ENCODE measurements at regions not wholly inside any gene's neighbourhood (a gene's known extent, or its start where the extent isn't known, plus 50 kb on each side); places are given as distances from the start of the nearest gene placed in this dataset.

GRCh38 chr15:88316586-88316985 is 60.0 kb upstream of the NTRK3 start:
- Histone ChIP-seq H4K20me1 (replicated peaks; ENCODE audit: insufficient read depth) (no peaks in the 10 kb centered on the region), H2AFZ (no peak overlapping the region), H3K4me2 (no peak overlapping the region), H3K36me3 (ENCODE audit: insufficient read depth) (no peaks in the 10 kb centered on the region), H3K79me2 (replicated peaks; ENCODE audit: insufficient read depth) (no peaks in the 10 kb centered on the region), H3K27ac (ENCODE audit: low read depth) (no peak overlapping the region), H3K4me3 (no peak overlapping the region), H3K4me1 (ENCODE audit: insufficient read depth) (no peaks in the 10 kb centered on the region), H3K27me3 (ENCODE audit: insufficient read depth) (no peaks in the 10 kb centered on the region), H3F3A (replicated peaks; ENCODE audit: low read depth) (no peaks in the 10 kb centered on the region), H3K9me2 (ENCODE audit: insufficient read depth) (no peaks in the 10 kb centered on the region)
- Mint-ChIP-seq H3K4me3 (no peak overlapping the region), H3K9me3 (peaks cover 12% of the 10 kb centered on the region; the same call in 2 of the 3 replicates), H3K4me1 (0 out of 3 replicates have a peak, but pooled peaks cover 2% of the 10 kb centered on the region), H3K36me3 (ENCODE audit: low read depth) (peaks cover 3% of the 10 kb centered on the region; the same call in 2 of the 3 replicates), H3K27me3 (ENCODE audit: insufficient read depth, low read depth, poor library complexity) (peaks cover 2% of the 10 kb centered on the region), H3K27ac (no peak overlapping the region)
- TF ChIP-seq STAT1 (IDR thresholded peaks at IDR 0.05; ENCODE audit: unreplicated experiment) (no peak), EZH2 (IDR thresholded peaks at IDR 0.05; ENCODE audit: low read depth, unreplicated experiment) (no peak), NANOG (IDR thresholded peaks at IDR 0.05; ENCODE audit: borderline replicate concordance) (no peak), ETS1 (IDR thresholded peaks at IDR 0.05) (no peak), ZNF462 (CRISPR knock-in tag; IDR thresholded peaks at IDR 0.05) (no peak), JUNB (IDR thresholded peaks at IDR 0.05; ENCODE audit: unreplicated experiment) (no peak), CTCF (conservative IDR thresholded peaks at IDR 0.05; ENCODE audit: low read depth in 2 of 2) (no peak), EZH2phosphoT487 (IDR thresholded peaks at IDR 0.05; ENCODE audit: unreplicated experiment) (no peak), POLR2AphosphoS5 (IDR thresholded peaks at IDR 0.05; ENCODE audit: low read depth) (no peak)
- DNase-seq (ENCODE audit: low spot score) (no peak), ATAC-seq (no peak)
